Forelimb muscle (tissue), 1 donor: ENCODE measurements at regions not wholly inside any gene's neighbourhood (a gene's known extent, or its start where the extent isn't known, plus 50 kb on each side); places are given as distances from the start of the nearest gene placed in this dataset.

Source experiments
- DNase-seq: peaks from one replicate; pipeline ENCODE4 v3.0.0-alpha.2; 2013; ENCODE audit warnings: low read depth

- no peak for DNase-seq
Measured at GRCh38 chr14:104462651-104463630, 116.6 kb upstream of the C14orf180 start.

GRCh38 chr14:104464907-104465306 lies 114.7 kb upstream of the C14orf180 start:
- no peak for DNase-seq

GRCh38 chr14:104465482-104466390 lies 113.8 kb upstream of the C14orf180 start:
- no peak for DNase-seq

GRCh38 chr14:104467236-104467635 lies 112.3 kb upstream of the C14orf180 start:
- DNase-seq, result no peak

GRCh38 chr14:104467641-104468040 lies 111.9 kb upstream of the C14orf180 start:
- DNase-seq, result no peak

GRCh38 chr14:104469591-104469990 lies 110.0 kb upstream of the C14orf180 start:
- DNase-seq, result no peak

GRCh38 chr14:104470588-104470987 lies 109.0 kb upstream of the C14orf180 start:
- no peak for DNase-seq

- DNase-seq, result no peak
Measured at GRCh38 chr14:104471114-104471513, 108.5 kb upstream of the C14orf180 start.

- no peak for DNase-seq
Measured at GRCh38 chr14:104472073-104472472, 107.5 kb upstream of the C14orf180 start.

GRCh38 chr14:104472536-104473243 lies 106.9 kb upstream of the C14orf180 start:
- DNase-seq, result no peak

GRCh38 chr14:104473244-104473565 lies 106.4 kb upstream of the C14orf180 start:
- DNase-seq, result no peak

- no peak for DNase-seq
Measured at GRCh38 chr14:104473649-104474494, 105.7 kb upstream of the C14orf180 start.

- DNase-seq, result no peak
Measured at GRCh38 chr14:104474495-104475213, 104.9 kb upstream of the C14orf180 start.

GRCh38 chr14:104475256-104475655 lies 104.3 kb upstream of the C14orf180 start:
- DNase-seq, result no peak

- no peak for DNase-seq
Measured at GRCh38 chr14:104475802-104476201, 103.8 kb upstream of the C14orf180 start.

GRCh38 chr14:104476437-104476836 lies 103.1 kb upstream of the C14orf180 start:
- DNase-seq, result no peak

GRCh38 chr14:104477117-104477623 lies 102.4 kb upstream of the C14orf180 start:
- DNase-seq, result no peak

GRCh38 chr14:104477666-104478380 lies 101.7 kb upstream of the C14orf180 start:
- DNase-seq, result no peak

- no peak for DNase-seq
Measured at GRCh38 chr14:104478656-104479055, 100.9 kb upstream of the C14orf180 start.
